A673 (cell line): ENCODE measurements at regions not wholly inside any gene's neighbourhood (a gene's known extent, or its start where the extent isn't known, plus 50 kb on each side); places are given as distances from the start of the nearest gene placed in this dataset.

Source experiments
- CTCF ChIP-seq: fragments of 300-800, 200-600 bp; sonication (generic); conservative IDR thresholded peaks from 2 replicates; pipeline ENCODE4 v1.5.1; 2017; ENCODE audit warnings: low read depth, mild to moderate bottlenecking, antibody characterized with exemption, low read length, moderate library complexity, mixed read lengths
- EZH2 ChIP-seq: fragments of 200-600 bp; sonication (generic); IDR thresholded peaks from 2 replicates; pipeline ENCODE4 v1.6.1; 2017; ENCODE audit warnings: borderline replicate concordance, low read depth, mild to moderate bottlenecking, mixed read lengths, antibody characterized with exemption, low read length; ENCODE audit not compliant: poor library complexity, severe bottlenecking

GRCh38 chr14:54098536-54098935 lies 141.9 kb upstream of the BMP4 start:
- TF ChIP-seq CTCF = no peak
- no peak for TF ChIP-seq EZH2
